ENCODE measurements at regions not wholly inside any gene's neighbourhood (a gene's known extent, or its start where the extent isn't known, plus 50 kb on each side); places are given as distances from the start of the nearest gene placed in this dataset.
"Not testable (repeated sequence)": the region's sequence is repeated elsewhere in the genome, so short reads cannot be mapped to it uniquely, and the experiment has no call there.

DNA sequence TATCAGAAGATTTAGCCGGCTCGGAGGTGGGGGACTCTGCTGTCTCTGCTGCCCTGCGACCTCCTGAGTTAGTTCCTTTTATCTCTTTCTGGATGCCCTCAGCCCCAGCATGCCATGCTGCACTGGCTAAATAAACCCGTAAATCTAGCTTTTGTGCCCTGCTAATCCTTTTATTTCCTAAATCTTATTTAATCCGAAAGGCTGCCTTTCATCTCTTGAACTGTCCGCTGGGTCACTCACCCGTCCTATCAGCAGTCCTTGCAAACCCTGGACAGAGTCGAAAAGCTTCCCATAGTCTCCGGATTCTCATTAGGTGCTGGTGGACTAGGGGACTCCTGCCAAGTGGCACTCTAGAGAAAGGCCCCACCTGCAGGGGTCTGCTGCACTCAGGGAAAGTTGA lies 122.0 kb upstream of the APCDD1 start:
- no peak for DNase-seq (ENCODE audit: low spot score)
- no peak for FAIRE-seq

DNA sequence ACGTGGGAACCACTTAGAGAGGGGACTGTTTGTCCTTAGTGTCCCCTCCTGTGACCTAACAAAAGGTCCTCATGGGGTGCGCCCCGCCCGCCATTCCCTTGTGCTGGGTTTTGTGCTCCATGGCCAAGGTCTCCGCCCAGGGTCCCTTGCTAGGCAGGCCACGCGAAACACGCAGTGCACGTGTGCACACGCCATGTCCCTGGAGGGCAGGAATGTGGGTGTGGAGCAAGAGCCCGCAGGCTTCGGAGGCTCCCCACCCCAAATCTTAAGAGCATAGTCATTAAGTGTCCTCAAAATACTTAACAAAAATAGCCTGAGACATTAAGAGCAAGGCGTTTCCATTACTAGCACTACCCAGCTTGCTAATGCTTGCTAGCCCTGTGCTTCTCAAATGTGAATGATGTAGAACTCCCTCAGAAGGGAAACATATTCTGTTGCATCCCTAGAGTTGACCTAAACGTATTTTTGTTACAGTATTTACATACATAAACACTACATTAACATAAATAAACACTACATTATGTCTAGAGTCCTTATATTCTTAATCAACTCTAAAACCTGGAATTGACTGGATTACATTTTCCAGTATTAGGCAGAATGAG lies 117.6 kb upstream of the APCDD1 start:
- DNase-seq (ENCODE audit: low spot score) (no peak), FAIRE-seq (peak; percentile 56)

DNA sequence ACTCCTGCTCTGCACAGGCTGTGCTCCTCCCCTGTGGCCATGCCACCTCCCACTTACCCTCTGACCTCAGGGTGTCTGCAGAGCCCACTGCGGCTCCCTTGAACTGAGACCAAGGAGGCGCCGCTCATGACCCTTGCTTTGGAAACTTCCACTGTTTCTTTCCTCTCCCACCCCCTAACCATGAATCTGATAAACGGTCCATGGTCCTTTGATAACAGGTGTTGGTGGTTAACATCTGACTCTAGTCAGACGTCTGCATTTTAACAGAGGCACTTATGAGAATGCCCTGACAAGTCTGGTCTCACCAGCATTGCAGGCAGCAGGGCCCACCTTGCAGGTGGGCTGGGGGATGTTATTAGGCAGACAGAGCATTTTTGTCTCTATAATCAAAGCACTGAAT lies 113.6 kb upstream of the APCDD1 start:
- DNase-seq (ENCODE audit: low spot score), result no peak
- no peak for FAIRE-seq

DNA sequence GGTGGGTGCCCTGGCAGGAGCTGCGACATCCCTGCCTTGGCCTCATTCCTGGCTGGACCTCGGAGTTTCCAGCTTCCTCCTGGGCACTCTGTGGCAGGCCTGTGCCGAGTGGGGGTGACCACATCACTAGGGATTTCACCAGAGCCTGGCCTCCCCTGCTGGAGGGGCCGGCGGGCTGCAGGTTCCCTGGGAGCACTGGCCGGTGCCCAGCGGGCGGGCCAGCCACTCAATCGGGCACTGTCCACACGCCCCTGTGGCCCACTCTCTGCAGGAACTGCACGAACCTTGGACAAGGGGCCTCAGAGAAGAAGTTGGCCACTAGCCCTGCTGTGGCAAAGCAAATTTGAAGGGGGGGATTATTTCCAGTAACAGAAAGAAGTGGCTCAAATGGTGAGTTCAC lies 110.7 kb upstream of the APCDD1 start:
- FAIRE-seq (no peak), DNase-seq (ENCODE audit: low spot score) (no peak)

DNA sequence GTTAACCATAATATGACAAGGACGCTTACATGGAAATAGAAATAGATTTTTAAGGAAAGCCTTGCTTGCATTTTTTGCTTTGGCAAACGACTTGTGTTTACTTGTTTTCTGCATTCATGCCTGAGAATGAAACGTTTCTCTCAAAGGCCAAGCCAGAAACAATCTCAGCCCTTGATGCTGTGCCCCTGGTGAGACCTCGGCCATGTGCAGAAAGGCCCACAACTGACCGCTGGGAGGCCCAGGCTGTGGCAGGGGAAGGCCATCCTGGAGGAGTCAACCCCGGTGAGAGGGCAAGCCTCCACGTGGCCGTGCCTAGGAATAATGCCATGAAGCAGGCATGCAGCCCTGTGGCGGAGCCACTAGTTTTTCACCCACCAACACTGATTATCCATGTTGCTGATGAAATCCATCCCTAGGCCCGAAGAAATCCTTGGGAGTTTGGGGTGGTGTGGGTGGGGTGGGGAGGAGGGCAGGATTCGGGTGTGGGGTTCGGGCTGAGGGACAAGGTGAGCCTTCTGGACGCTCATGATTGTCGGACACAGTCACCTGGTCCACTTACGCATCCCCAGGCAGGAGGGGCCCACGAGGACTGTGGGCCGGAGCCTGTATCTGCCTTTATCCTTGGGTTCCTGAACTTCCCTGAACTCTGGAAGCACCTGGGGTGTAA lies 107.6 kb upstream of the APCDD1 start:
- DNase-seq (ENCODE audit: low spot score) (no peak), FAIRE-seq (peak; percentile 9)

DNA sequence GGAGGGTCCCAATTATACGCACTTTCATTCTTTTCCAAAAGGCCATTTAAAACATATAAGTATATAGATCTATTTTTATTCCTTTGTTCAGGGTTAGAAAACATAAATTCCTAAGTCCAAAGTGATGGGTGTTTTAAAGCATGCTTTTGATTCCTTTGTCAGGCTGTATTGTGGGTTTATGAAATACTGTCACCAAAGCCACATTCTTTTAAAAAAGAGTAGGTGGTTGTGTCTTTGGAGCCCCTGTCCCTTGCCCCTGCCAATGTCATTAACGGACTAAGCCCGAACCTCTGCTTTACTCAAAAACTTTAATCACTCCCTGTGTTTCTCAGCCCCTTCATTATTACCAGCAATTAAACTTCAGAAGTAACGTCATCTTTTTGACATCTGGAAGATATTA lies 104.9 kb upstream of the APCDD1 start:
- FAIRE-seq, result no peak
- DNase-seq (ENCODE audit: low spot score), result no peak

DNA sequence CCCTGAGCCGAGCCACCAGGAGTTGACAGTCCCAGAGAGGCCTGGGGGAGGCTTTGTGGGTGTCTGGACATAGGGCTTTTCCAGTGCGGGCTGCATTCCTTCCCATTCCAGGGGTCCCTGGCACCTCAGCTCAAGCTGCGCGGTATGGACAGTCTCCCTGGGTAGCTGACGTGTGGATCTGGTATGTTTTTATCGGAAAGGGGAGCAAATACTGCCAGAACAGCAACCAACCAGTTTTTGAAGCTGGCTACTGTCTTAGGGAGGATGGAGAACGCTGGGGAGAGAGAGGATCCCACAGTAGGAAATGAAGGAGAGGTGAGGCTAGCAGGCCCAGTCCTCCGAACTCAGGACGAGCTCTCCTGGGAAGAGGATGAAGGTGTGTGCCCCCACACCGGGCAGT lies 103.8 kb upstream of the APCDD1 start:
- DNase-seq (ENCODE audit: low spot score) (no peak), FAIRE-seq (no peak)

DNA sequence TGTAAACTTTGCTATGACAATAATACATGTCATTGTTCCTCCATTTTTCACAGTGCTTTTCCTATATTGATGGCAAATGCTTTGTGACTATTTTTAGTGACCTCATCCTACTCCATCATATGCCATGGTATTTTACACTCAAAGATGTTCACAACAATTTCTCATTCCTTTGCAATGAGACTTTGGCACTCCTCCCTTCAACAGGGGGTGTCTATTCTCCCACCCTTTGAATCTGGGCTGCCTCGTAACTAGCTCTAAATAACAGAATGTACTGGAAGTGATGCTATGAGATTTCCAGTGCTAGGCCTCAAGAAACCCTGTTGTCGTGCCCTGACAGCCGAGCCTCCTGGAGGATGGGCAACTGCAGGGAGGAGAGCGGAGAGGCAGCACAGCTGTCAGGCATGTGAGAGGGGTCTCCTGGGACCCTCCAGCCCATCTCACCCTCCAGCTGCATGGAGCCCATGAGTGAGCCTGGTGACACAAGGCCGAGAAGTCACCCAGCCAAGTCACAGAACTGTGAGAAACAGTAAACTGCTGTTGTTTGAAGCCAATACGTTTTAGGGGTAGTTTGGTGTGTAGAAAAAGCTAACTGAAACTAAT lies 103.1 kb upstream of the APCDD1 start:
- FAIRE-seq, result no peak
- no peak for DNase-seq (ENCODE audit: low spot score)

DNA sequence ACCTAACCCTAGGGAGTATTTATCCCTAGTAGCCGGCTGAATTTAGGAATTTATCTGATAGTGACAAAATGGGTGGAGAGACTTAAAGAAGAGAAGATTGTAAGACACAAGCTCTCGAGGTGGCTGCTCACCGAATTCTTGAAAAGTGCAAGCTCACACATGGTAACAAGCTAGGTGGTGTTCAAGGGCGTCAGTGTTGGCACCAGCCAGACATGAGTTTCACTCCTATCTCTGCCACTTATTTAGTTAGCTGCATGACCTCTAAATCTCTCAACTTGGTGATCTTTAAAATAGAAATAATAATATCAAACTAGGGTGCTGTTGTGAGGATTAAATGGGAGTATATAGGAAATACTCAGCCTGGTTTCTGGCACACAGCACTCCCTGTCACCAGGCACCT lies 102.6 kb upstream of the APCDD1 start:
- FAIRE-seq, result no peak
- DNase-seq (ENCODE audit: low spot score), result no peak

DNA sequence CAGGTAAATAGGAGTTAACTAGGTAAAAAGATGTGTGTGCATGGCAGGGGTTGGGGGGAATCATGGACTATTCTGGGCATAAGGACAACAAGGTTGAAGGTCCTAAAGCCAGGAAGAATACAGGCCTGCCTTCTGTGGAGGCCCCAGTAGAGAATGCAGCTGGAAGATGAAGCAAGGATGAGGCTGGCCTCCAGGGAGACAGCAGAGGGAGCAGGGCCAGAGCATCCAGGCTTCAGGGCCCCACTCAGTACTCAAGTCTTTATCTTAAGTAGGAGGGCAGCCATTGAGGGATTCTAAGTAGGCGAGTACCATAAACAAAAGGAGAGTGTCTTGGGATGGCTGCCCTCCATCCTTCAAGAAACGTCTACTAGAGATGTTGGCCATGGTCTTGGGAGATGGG lies 101.8 kb upstream of the APCDD1 start:
- FAIRE-seq, result no peak
- DNase-seq (ENCODE audit: low spot score), result no peak

DNA sequence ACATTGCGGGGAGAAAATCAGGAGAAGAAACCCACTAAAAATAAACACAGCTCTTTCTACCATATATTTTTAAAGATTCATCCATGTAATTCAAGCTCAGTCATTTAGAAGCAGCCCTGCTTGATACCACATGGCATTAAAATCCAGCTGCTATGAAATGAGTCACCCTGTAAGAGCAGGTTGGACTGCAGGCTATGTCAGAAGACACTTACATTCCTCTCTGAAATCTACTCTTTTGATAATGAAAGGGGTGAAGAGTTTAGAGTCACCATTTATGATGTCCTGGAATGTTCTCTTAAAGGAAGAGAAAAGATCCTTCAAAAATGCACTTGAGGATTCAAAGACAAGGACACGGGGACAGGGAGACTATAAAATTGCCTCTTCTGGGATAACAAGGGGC lies 100.6 kb upstream of the APCDD1 start:
- FAIRE-seq, result no peak
- peak; percentile 46 for DNase-seq (ENCODE audit: low spot score)

DNA sequence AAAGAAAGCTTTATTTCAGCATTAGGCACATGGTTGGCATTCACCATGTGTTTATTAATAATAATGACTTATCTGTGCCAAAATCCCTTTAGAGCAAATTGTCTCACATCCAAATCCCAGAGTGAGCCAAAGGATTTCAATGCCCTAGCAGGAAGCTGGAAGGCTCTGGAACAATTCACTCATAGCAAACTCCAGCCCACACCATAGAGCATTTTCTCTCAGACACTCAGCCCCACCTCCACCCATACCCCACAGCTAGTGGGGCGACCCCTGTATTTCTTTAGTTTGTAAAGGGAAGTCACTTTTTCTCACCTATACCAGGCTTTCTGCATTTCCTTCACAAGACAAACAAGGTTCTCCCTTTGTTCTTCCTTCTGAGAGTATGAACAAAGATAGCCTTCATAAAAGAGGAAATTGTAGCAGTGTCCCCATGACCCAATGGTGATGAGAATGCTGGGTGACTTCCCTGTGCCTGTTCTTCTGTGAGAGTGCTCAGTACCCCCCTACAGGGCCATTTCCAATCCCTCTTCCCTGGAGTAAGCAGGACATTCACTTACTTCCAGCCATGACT lies 100.1 kb upstream of the APCDD1 start:
- FAIRE-seq (no peak), DNase-seq (ENCODE audit: low spot score) (no peak)

DNA sequence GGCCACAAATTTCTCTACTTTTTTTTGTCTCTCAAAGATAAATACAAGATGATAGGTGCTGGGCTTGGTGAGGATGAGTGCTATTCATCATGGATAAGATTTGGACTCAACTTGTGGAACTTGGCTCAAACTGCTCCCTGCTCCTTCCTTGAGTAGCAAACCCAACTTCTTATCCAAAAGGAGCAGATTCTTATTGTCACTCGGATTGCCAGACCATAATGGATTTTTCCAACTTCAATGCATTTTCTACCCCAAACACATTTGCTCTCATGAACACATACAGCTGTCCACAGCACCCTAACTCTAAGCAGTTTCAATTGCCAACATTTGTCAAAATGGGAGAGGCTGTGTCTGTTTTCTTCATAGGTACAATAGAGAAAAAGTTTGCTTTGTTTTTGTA lies 99.5 kb upstream of the APCDD1 start:
- FAIRE-seq, result no peak
- no peak for DNase-seq (ENCODE audit: low spot score)

DNA sequence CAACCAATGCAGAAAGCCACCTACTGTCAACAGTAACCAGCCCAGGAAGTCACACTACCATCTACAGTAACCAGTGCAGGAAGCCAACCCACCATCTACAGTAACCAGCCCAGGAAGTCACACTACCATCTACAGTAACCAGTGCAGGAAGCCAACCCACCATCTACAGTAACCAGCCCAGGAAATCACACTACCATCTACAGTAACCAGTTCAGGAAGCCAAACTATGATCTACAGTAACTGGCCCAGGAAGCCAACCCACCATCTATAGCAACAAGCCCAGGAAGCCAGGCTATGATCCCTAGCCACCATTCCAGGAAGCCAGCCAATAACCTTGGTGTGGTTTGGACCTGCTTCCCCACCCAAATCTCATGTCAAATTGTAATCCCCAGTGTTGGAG lies 97.4 kb upstream of the APCDD1 start:
- not testable (repeated sequence) for FAIRE-seq

DNA sequence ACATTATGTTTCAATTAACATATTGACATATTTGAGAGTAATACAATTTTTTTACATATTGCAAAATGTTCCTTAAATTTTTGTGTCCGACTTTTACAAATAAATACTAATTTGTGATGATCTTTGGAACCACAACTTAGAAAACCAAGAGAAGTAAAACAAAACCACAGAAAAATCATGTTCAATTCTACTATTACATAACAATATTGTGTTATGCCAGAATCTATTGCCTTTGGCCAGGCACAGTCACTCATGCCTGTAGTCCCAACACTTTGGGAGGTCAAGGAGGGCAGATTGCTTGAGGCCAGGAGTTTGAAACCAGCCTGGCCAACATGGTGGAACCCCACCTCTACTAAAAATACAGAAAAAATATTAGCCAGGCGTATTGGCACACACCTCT lies 92.8 kb upstream of the APCDD1 start:
- FAIRE-seq (no peak), DNase-seq (ENCODE audit: low spot score) (no peak)

More for the DNA sequence above, 97.4 kb upstream of the APCDD1 start:
- DNase-seq (ENCODE audit: low spot score), result not testable (repeated sequence)

DNA sequence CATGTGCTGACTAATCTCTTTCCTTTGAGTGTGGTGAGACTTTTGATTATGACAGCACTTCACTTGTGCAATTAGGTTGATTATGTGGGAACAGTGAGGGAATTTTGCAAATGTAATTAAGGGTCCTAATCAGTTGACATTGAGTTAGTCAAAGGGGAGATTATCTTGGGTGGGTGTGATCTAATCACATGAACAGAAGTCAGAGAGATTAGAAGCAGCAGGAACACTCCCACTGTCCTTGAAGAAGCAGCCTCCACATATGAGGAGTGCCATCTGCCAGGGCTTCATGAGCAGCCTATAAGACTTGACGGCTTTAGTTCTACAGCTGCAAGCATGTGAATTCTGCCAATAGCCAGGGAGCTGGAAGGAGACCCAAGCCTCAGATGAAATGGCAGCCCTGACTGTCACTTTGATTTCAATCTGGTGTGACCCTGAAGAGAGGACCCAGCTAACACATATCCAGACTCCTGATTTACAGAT lies 89.4 kb upstream of the APCDD1 start:
- FAIRE-seq, result peak; percentile 42
- DNase-seq (ENCODE audit: low spot score), result no peak

DNA sequence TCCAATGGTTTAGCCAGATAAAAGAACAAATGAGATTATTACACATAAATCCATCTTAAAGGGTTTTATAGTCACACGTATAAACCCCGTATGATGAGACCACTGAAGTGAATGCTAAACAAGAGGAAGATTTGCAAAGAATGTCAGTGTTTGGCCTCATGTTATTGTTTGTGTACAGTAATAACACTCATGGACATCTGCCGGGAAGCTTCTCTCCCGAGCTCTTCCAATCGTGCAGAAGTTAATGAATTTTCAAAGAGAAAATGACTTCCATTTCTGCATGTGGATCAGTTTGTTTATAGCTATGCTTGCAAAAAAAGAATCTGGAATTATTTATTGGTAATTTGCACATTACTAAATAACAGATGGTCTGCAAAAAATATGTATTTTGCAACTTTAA lies 88.5 kb upstream of the APCDD1 start:
- no peak for FAIRE-seq
- no peak for DNase-seq (ENCODE audit: low spot score)

DNA sequence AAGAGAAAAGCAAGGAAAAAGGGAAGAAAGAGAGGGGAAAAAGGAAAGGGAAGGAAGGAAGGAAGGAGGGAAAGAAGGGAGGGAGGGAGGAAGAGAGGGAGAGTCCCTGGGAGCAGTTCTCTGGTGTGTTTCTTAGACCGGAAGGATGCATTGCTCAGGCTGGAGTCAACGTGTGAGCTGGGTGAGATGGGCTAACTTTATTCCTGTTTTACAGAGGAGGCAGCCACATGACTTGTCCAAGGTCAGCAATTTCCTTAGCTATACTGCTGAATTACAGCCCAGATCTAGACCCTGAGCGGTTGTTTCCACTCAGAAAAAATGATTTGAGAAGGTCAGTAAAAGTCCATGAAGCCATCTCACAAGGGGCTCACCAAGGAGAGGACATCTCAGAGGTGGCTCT lies 86.6 kb upstream of the APCDD1 start:
- no peak for DNase-seq (ENCODE audit: low spot score)
- no peak for FAIRE-seq

DNA sequence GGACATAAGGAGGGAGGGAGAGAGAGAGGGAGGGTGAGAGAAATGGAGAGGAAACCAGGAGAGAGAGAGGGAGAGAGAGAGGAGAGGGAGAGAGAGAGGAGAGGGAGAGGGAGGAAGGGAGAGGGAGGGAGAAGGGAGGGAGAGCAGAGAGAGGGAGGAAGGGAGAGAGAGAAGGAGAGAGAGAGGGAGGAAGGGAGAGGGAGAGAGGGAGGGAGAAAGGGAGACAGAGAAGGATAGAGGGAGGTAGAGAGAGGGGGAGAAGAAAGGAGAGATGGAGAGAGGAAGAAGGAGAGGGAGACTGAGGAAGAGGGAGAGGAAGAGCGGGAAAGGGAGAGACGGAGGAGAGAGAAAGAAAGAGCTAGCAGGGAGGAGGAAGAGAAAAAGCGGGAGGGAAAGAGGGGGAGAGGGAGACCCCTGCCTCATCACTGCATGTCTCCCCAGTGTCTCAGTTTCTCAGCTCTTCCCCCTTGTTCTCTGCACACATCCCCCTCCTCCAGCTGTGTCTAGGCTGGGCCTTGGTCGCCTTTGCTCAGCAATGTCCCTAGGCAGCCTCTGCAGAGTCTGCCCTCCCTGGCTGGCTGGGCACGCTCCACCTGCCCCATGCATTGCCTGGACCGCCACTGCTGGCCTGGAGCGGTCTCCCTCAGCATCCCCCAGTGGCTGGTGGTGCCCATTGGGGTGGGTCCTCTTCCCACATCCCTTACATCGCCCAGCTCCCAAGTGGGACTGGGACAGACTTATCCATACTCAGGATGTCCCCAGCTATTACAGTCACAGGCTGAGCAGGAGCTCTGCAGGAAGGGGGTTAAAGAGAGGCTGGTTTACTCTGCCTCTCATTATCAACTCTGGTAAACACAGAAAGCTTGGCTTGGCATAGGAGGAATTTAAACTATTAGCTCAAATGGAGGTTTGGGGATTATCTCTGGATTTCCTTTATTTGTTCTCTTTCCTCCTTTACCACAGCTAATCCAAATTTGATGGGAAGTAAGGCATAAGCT lies 85.7 kb upstream of the APCDD1 start:
- no peak for DNase-seq (ENCODE audit: low spot score)
- FAIRE-seq, result no peak

DNA sequence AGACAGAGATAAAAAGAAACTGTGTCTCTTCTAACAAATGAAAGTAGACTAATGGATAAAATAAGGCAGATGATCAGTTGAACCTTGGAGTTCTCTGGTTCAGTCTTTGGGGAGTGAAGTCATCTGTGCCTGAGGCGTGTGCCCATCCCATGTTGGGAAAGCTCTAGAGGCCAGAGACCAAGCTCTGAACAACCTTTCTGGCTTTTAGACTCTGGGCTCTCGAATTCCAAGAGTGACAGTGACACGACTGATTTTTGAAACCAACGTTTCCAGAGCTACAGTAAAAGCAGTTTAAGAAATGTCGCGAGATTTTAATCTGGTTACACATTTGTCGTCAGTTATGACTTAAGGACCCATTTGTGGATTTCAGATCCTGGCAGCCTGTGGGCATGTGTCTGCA lies 83.7 kb upstream of the APCDD1 start:
- FAIRE-seq, result no peak

DNA sequence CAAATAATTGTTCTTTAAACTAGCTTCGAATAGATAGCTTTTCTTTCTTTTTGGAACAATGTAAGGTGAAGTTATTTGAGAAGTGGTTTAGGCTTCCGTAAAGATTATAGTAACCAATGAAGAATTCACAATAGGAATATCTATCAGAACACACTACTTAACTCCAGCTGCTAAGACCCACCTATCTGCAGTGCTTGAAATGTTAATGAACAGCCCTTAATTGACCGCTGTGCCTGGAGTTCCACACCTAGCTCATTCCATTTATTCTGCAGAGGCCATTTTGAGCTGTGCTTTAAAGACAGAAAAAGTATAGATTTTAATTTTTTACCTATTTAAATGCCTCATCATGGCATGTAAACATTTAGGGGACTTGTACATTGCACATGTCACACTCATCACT lies 83.3 kb upstream of the APCDD1 start:
- no peak for DNase-seq (ENCODE audit: low spot score)
- FAIRE-seq, result no peak

More for the DNA sequence above, 83.7 kb upstream of the APCDD1 start:
- no peak for DNase-seq (ENCODE audit: low spot score)

Measured in urothelium cell line (cell line).